Thyroid gland (tissue), 4 donors: ENCODE measurements at regions not wholly inside any gene's neighbourhood (a gene's known extent, or its start where the extent isn't known, plus 50 kb on each side); places are given as distances from the start of the nearest gene placed in this dataset.

Source experiments
- CTCF ChIP-seq, 6 experiments: fragments of 200-600 bp in 3 of 6; fragments of 450-650 bp in 3 of 6; sonication (generic) in 3 of 6; IDR thresholded peaks; one replicate each; pipeline ENCODE4 v1.5.1; 2016 to 2019; ENCODE audit warnings: antibody characterized with exemption in 6 of 6, mild to moderate bottlenecking in 2 of 6, inconsistent platforms in 1 of 6, moderate library complexity in 1 of 6
- POLR2A ChIP-seq, 2 donors: fragments of 450-650 bp; IDR thresholded peaks; one replicate each; pipeline ENCODE4 v1.6.1; 2017; ENCODE audit warnings: antibody characterized with exemption in 2 of 2, mild to moderate bottlenecking in 2 of 2, moderate library complexity in 1 of 2

- TF ChIP-seq CTCF (IDR thresholded peaks at IDR 0.05) (no peak), POLR2A (IDR thresholded peaks at IDR 0.05) (no peak)
Observed at GRCh38 chr6:139756381-139756780, 381.9 kb upstream of the CITED2 start.
